Neuronal stem cell (in vitro differentiated cells): ENCODE measurements at regions not wholly inside any gene's neighbourhood (a gene's known extent, or its start where the extent isn't known, plus 50 kb on each side); places are given as distances from the start of the nearest gene placed in this dataset.

ENCODE experiments used
- DNase-seq: peaks from one replicate; pipeline ENCODE4 v3.0.0-alpha.2; 2013; ENCODE audit warnings: low spot score
- H2AFZ ChIP-seq: one replicate; pipeline ENCODE4 v1.6.1; 2013; ENCODE audit warnings: mild to moderate bottlenecking, low read length, inconsistent platforms
- H2AK5ac ChIP-seq: 2 replicates; pipeline ENCODE4 v1.6.1; 2013; ENCODE audit warnings: low read depth, mild to moderate bottlenecking, inconsistent platforms, low read length, moderate library complexity, mixed read lengths
- H2BK120ac ChIP-seq: 2 replicates; pipeline ENCODE4 v1.6.1; 2013; ENCODE audit warnings: low read depth, mild to moderate bottlenecking, inconsistent platforms, low read length, moderate library complexity, mixed read lengths
- H2BK12ac ChIP-seq: one replicate; pipeline ENCODE4 v1.6.1; 2013; ENCODE audit warnings: low read length, inconsistent platforms
- H2BK15ac ChIP-seq: 2 replicates; pipeline ENCODE4 v1.6.1; 2013; ENCODE audit warnings: mild to moderate bottlenecking, low read length, inconsistent platforms, mixed read lengths
- H2BK5ac ChIP-seq: one replicate; pipeline ENCODE4 v1.6.1; 2013; ENCODE audit warnings: inconsistent platforms, mild to moderate bottlenecking, low read length, moderate library complexity
- H3K14ac ChIP-seq: one replicate; pipeline ENCODE4 v1.6.1; 2013; ENCODE audit warnings: low read length, inconsistent platforms
- H3K18ac ChIP-seq: 2 replicates; pipeline ENCODE4 v1.6.1; 2013; ENCODE audit warnings: low read length, inconsistent platforms
- H3K23ac ChIP-seq: 2 replicates; pipeline ENCODE4 v1.6.1; 2013; ENCODE audit warnings: low read depth, mild to moderate bottlenecking, mixed read lengths, low read length, inconsistent platforms; ENCODE audit not compliant: poor library complexity
- H3K27ac ChIP-seq: replicated peaks from 3 replicates; pipeline ENCODE4 v1.5.1; 2013; ENCODE audit warnings: low read length, inconsistent platforms
- H3K27me3 ChIP-seq, 3 experiments: 2 replicates each; pipeline ENCODE4 v1.6.1; 2013; ENCODE audit warnings: low read length in 3 of 3, mild to moderate bottlenecking in 2 of 3, inconsistent platforms in 1 of 3, low read depth in 1 of 3, mixed read lengths in 1 of 3, moderate library complexity in 1 of 3; ENCODE audit not compliant: control insufficient read depth in 3 of 3, insufficient read depth in 3 of 3
- H3K36me3 ChIP-seq, 2 donors: replicated peaks in 1 of 2; 2 replicates each; pipeline ENCODE4 v1.6.1; 2013; ENCODE audit warnings: low read length in 2 of 2; ENCODE audit not compliant: control insufficient read depth in 2 of 2, insufficient read depth in 2 of 2
- H3K4ac ChIP-seq: 2 replicates; pipeline ENCODE4 v1.6.1; 2013; ENCODE audit warnings: inconsistent platforms, mild to moderate bottlenecking, low read length, moderate library complexity
- H3K4me1 ChIP-seq, 2 donors: 1 replicate in 1 of 2; 2 replicates in 1 of 2; pipeline ENCODE4 v1.6.1; 2013; ENCODE audit warnings: low read length in 2 of 2, low read depth in 1 of 2; ENCODE audit not compliant: control insufficient read depth in 2 of 2, insufficient read depth in 1 of 2
- H3K4me2 ChIP-seq: one replicate; pipeline ENCODE4 v1.6.1; 2013; ENCODE audit warnings: mild to moderate bottlenecking, low read length, inconsistent platforms; ENCODE audit not compliant: insufficient read depth, poor library complexity, severe bottlenecking
- H3K4me3 ChIP-seq, 2 donors: 2 replicates each; pipeline ENCODE4 v1.5.1; 2013; ENCODE audit warnings: low read length in 2 of 2, mild to moderate bottlenecking in 2 of 2, inconsistent platforms in 1 of 2, moderate library complexity in 1 of 2
- H3K79me1 ChIP-seq: one replicate; pipeline ENCODE4 v1.6.1; 2013; ENCODE audit warnings: low read depth, mild to moderate bottlenecking, inconsistent platforms, low read length, moderate library complexity
- H3K9ac ChIP-seq: one replicate; pipeline ENCODE4 v1.6.1; 2013; ENCODE audit warnings: mild to moderate bottlenecking, low read depth, low read length, inconsistent platforms; ENCODE audit not compliant: poor library complexity
- H3K9me3 ChIP-seq, 2 donors: replicated peaks in 1 of 2; 2 replicates each; pipeline versions ENCODE3 to v1.6.1; 2013; ENCODE audit warnings: low read length in 2 of 2, mild to moderate bottlenecking in 2 of 2, inconsistent platforms in 1 of 2, low read depth in 1 of 2, mixed read lengths in 1 of 2, moderate library complexity in 1 of 2; ENCODE audit not compliant: control insufficient read depth in 2 of 2, insufficient read depth in 1 of 2
- H4K8ac ChIP-seq: one replicate; pipeline ENCODE4 v1.6.1; 2013; ENCODE audit warnings: low read depth, mild to moderate bottlenecking, inconsistent platforms, low read length, moderate library complexity
- H4K91ac ChIP-seq: one replicate; pipeline ENCODE4 v1.6.1; 2013; ENCODE audit warnings: low read length, low read depth, mild to moderate bottlenecking, inconsistent platforms; ENCODE audit not compliant: poor library complexity
- WGBS, 2 donors: extraction: QIAGEN DNeasy Blood & Tissue Kit; methylation state at CpG; one replicate each; pipeline ENCODE4 v1.1.7; 2013; ENCODE audit warnings: missing lambda C conversion rate in 2 of 2, mixed read lengths in 1 of 2; ENCODE audit not compliant: insufficient read length in 2 of 2, insufficient replicate concordance in 1 of 2; ENCODE audit errors: extremely low coverage in 2 of 2; 5-methylcytosine and 5-hydroxymethylcytosine counted together

- no peak overlapping the region for H3K4ac ChIP-seq
- H3K27ac ChIP-seq = no peak overlapping the region
- no peak overlapping the region for H3K9ac ChIP-seq
- no peak overlapping the region for H3K4me2 ChIP-seq
- no peak overlapping the region for H2BK5ac ChIP-seq
- no peak overlapping the region for H3K18ac ChIP-seq
- no peaks in the 10 kb centered on the region for H3K79me1 ChIP-seq
- no peak overlapping the region for H2BK12ac ChIP-seq
- H3K4me1 ChIP-seq = no peaks in the 10 kb centered on the region
- WGBS, 2 donors = no CpG with 5 or more reads among the region's 2 CpGs
- no peak overlapping the region for H3K14ac ChIP-seq
- H3K27me3 ChIP-seq = no peaks in the 10 kb centered on the region
- H2BK120ac ChIP-seq = no peak overlapping the region
- no peak overlapping the region for H2AFZ ChIP-seq
- H3K36me3 ChIP-seq = no peaks in the 10 kb centered on the region
- DNase-seq = no peak
- H3K4me3 ChIP-seq = no peak overlapping the region
- H2AK5ac ChIP-seq = no peak overlapping the region
- no peak overlapping the region for H4K91ac ChIP-seq
- no peak overlapping the region for H3K23ac ChIP-seq
- no peak overlapping the region for H2BK15ac ChIP-seq
- peaks cover 0 to 2% of the 10 kb centered on the region in 2 donors for H3K9me3 ChIP-seq
- H4K8ac ChIP-seq = no peak overlapping the region
Measured at GRCh38 chr7:22025075-22025474, 79.4 kb upstream of the CDCA7L start.

- no peak overlapping the region for H2BK15ac ChIP-seq
- peaks cover 0 to 7% (median 0%) of the 10 kb centered on the region in 3 experiments for H3K27me3 ChIP-seq
- no peak overlapping the region for H4K8ac ChIP-seq
- H2AK5ac ChIP-seq = no peak overlapping the region
- H4K91ac ChIP-seq = no peak overlapping the region
- H2BK5ac ChIP-seq = no peak overlapping the region
- no peaks in the 10 kb centered on the region for H3K79me1 ChIP-seq
- H3K9me3 ChIP-seq = no peaks in the 10 kb centered on the region
- no peak overlapping the region for H3K4me2 ChIP-seq
- H3K36me3 ChIP-seq = no peaks in the 10 kb centered on the region
- H3K18ac ChIP-seq = no peak overlapping the region
- H3K4me1 ChIP-seq = no peaks in the 10 kb centered on the region
- no peak overlapping the region for H3K27ac ChIP-seq
- no peak overlapping the region for H3K4me3 ChIP-seq
- no peak overlapping the region for H3K23ac ChIP-seq
- H3K9ac ChIP-seq = no peak overlapping the region
- no peak overlapping the region for H2BK12ac ChIP-seq
- no peak overlapping the region for H3K14ac ChIP-seq
- H3K4ac ChIP-seq = no peak overlapping the region
- no peak overlapping the region for H2BK120ac ChIP-seq
- WGBS, 2 donors = no CpG with 5 or more reads among the region's 3 CpGs
- no peak overlapping the region for H2AFZ ChIP-seq
- no peak for DNase-seq
Measured at GRCh38 chr7:22019931-22020330, 74.2 kb upstream of the CDCA7L start.

GRCh38 chr7:22016507-22016906, 70.8 kb upstream of the CDCA7L start:
- no CpG with 5 or more reads among the region's 5 CpGs for WGBS, 2 donors
- DNase-seq = no peak
- no peak overlapping the region for H3K4me2 ChIP-seq

GRCh38 chr7:22013711-22014110, 68.0 kb upstream of the CDCA7L start:
- H3K9ac ChIP-seq = no peak overlapping the region
- no peak overlapping the region for H2AK5ac ChIP-seq
- peaks cover 0 to 7% (median 0%) of the 10 kb centered on the region in 3 experiments for H3K27me3 ChIP-seq
- H3K18ac ChIP-seq = no peak overlapping the region
- peaks cover 0 to 1% of the 10 kb centered on the region in 2 donors for H3K9me3 ChIP-seq
- no peak overlapping the region for H2BK120ac ChIP-seq
- H4K91ac ChIP-seq = no peak overlapping the region
- no peak for DNase-seq
- no peak overlapping the region for H3K4me2 ChIP-seq
- H2AFZ ChIP-seq = no peak overlapping the region
- H3K4me3 ChIP-seq = no peak overlapping the region
- H2BK15ac ChIP-seq = no peak overlapping the region
- H3K4ac ChIP-seq = no peak overlapping the region
- no peak overlapping the region for H2BK12ac ChIP-seq
- H3K36me3 ChIP-seq = no peaks in the 10 kb centered on the region
- H3K27ac ChIP-seq = no peak overlapping the region
- H3K79me1 ChIP-seq = no peaks in the 10 kb centered on the region
- H4K8ac ChIP-seq = no peak overlapping the region
- no peak overlapping the region for H3K23ac ChIP-seq
- H3K14ac ChIP-seq = no peak overlapping the region
- no peak overlapping the region for H2BK5ac ChIP-seq
- no CpG with 5 or more reads among the region's 4 CpGs for WGBS, 2 donors
- H3K4me1 ChIP-seq = no peaks in the 10 kb centered on the region

More at GRCh38 chr7:22016507-22016906, 70.8 kb upstream of the CDCA7L start:
- H4K91ac ChIP-seq = no peak overlapping the region
- H2AK5ac ChIP-seq = no peak overlapping the region
- H3K18ac ChIP-seq = no peak overlapping the region
- H3K79me1 ChIP-seq = no peaks in the 10 kb centered on the region
- no peak overlapping the region for H2BK12ac ChIP-seq
- no peak overlapping the region for H3K4ac ChIP-seq
- H3K36me3 ChIP-seq = no peaks in the 10 kb centered on the region
- peaks cover 0 to 1% of the 10 kb centered on the region in 2 donors for H3K9me3 ChIP-seq
- H3K23ac ChIP-seq = no peak overlapping the region
- no peak overlapping the region for H2BK120ac ChIP-seq
- H3K4me3 ChIP-seq = no peak overlapping the region
- no peak overlapping the region for H2AFZ ChIP-seq
- no peaks in the 10 kb centered on the region for H3K4me1 ChIP-seq
- H3K27me3 ChIP-seq = peaks cover 0 to 7% (median 0%) of the 10 kb centered on the region in 3 experiments
- no peak overlapping the region for H2BK15ac ChIP-seq
- no peak overlapping the region for H4K8ac ChIP-seq
- no peak overlapping the region for H2BK5ac ChIP-seq
- no peak overlapping the region for H3K9ac ChIP-seq
- H3K14ac ChIP-seq = no peak overlapping the region
- H3K27ac ChIP-seq = no peak overlapping the region
